NT2/D1 (cell line): ENCODE measurements at regions not wholly inside any gene's neighbourhood (a gene's known extent, or its start where the extent isn't known, plus 50 kb on each side); places are given as distances from the start of the nearest gene placed in this dataset.

Experiments
- SUZ12 ChIP-seq: IDR thresholded peaks from 2 replicates; pipeline ENCODE4 v1.6.1; 2011; ENCODE audit not compliant: insufficient read length, insufficient read depth; ENCODE audit errors: extremely low read depth
- YY1 ChIP-seq: IDR thresholded peaks from 2 replicates; pipeline ENCODE4 v1.6.1; 2011; ENCODE audit not compliant: insufficient read length, insufficient read depth

DNA sequence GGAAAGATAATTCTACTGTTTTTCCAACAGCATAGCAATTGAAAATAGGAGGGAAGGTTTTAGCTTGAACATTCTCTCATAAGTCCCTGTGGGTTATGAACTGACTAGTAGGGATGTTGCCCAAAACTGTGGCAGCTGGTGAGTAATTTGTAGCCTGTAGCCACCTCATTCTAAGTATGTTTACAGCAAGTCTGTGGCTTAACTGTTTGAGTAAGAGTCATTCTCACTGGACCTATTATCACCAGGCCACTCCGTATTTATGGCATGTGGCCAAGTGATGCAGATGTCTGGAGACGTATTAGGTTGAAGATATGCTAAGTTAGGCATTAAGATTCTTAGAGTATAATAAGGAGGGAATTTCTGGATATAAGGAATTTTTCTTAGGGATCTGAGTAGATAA, 458.3 kb downstream of the ETNK1 start:
- no peak for TF ChIP-seq YY1
- TF ChIP-seq SUZ12 = no peak
